Uterus (tissue), 3 donors: ENCODE measurements at regions not wholly inside any gene's neighbourhood (a gene's known extent, or its start where the extent isn't known, plus 50 kb on each side); places are given as distances from the start of the nearest gene placed in this dataset.

Source experiments
- DNase-seq, 2 donors: peaks; one replicate each; pipeline ENCODE4 v3.0.0-alpha.2; 2019 to 2020
- H3K27ac ChIP-seq, 2 donors: fragments of 200-600 bp; sonication (generic); 1 replicate in 1 of 2; 2 replicates in 1 of 2; pipeline ENCODE4 v1.5.1; 2016 to 2018
- H3K27me3 ChIP-seq, 2 donors: fragments of 200-600 bp; sonication (generic); one replicate each; pipeline ENCODE4 v1.5.1; 2018 to 2019; ENCODE audit warnings: control low read depth in 1 of 2
- H3K36me3 ChIP-seq, 2 donors: fragments of 200-600 bp; sonication (generic); one replicate each; pipeline ENCODE4 v1.5.1; 2019; ENCODE audit warnings: control low read depth in 1 of 2
- H3K4me1 ChIP-seq, 2 donors: fragments of 200-600 bp; sonication (generic); one replicate each; pipeline ENCODE4 v1.5.1; 2018 to 2019; ENCODE audit warnings: control low read depth in 1 of 2
- H3K4me3 ChIP-seq, 2 donors: fragments of 200-600 bp; sonication (generic); 1 replicate in 1 of 2; 2 replicates in 1 of 2; pipeline ENCODE4 v1.5.1; 2018 to 2019; ENCODE audit warnings: mild to moderate bottlenecking in 1 of 2
- H3K9me3 ChIP-seq, 2 donors: fragments of 200-600 bp; sonication (generic); one replicate each; pipeline ENCODE4 v1.5.1; 2019; ENCODE audit warnings: control low read depth in 1 of 2
- CTCF ChIP-seq, 4 experiments: fragments of 200-600 bp in 2 of 4; fragments of 450-650 bp in 2 of 4; sonication (generic) in 2 of 4; IDR thresholded peaks; one replicate each; pipeline ENCODE4 v1.5.1; 2016 to 2019; ENCODE audit warnings: antibody characterized with exemption in 4 of 4, mild to moderate bottlenecking in 2 of 4, moderate library complexity in 1 of 4
- POLR2A ChIP-seq, 2 donors: fragments of 450-650 bp; IDR thresholded peaks; one replicate each; pipeline ENCODE4 v1.6.1; 2016; ENCODE audit warnings: antibody characterized with exemption in 2 of 2, mild to moderate bottlenecking in 1 of 2, moderate library complexity in 1 of 2
- intact Hi-C: fragments of 100-400 bp; cut with DNase I; formaldehyde crosslinking; loops from one replicate; pipeline ENCODE4 v1.15.1; 2023; ENCODE audit warnings: low total_unique reads
- donor health status: DM: yes; HTN: yes; CAD: no.

DNA sequence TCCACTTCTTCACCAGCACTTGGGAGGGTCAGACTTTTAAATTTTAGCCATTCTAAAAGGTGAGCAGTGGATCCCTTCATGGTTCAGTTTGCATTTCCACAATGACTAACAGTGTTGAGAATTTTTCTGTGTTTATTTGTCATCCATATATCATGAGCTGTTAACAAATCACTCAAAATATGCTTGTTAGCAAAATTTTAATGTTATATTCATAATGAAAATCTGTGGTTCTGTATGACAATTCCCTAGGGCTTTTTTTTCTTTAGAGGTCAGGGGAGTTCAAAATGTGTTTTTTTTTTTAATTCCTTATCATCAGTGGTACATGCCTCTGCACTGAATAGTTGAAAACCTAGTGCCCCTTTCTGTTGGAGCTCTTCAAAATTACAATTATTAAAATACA lies 682.2 kb upstream of the ADGRL2 start:
- Histone ChIP-seq H3K9me3 (no peaks in the 10 kb centered on the region), H3K4me1 (no peaks in the 10 kb centered on the region), H3K27ac (no peak overlapping the region), H3K4me3 (no peak overlapping the region), H3K27me3 (no peaks in the 10 kb centered on the region), H3K36me3 (no peaks in the 10 kb centered on the region)
- no peak for DNase-seq
- no peak for TF ChIP-seq POLR2A (IDR thresholded peaks at IDR 0.05)
- TF ChIP-seq CTCF (IDR thresholded peaks at IDR 0.05) = no peak
- intact Hi-C loops = no loop called here

DNA sequence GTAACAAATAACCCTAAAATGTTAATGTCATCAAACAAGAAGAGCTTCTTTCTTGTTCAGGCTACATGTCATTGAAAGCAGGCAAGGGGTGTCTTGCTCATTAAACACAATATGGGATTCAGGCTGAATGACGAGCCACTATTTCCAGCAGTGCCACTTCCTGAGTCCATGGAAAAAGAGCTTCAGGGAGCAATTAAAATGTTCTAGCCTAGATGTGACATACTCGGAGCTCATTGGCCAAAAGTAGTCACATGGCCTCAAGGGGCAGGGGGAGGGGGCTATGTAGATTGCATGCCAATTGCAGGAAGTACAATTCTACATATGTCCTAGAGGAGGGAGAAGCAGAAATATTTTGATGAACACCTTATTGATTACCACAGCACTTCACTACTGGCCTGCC lies 685.3 kb upstream of the ADGRL2 start:
- intact Hi-C loops = no loop called here
- H3K36me3 ChIP-seq = no peaks in the 10 kb centered on the region
- TF ChIP-seq POLR2A (IDR thresholded peaks at IDR 0.05) (no peak), CTCF (IDR thresholded peaks at IDR 0.05) (no peak)
- H3K27me3 ChIP-seq = no peaks in the 10 kb centered on the region
- H3K9me3 ChIP-seq = no peaks in the 10 kb centered on the region
- H3K4me1 ChIP-seq = no peaks in the 10 kb centered on the region
- H3K27ac ChIP-seq = no peak overlapping the region
- H3K4me3 ChIP-seq = no peak overlapping the region
- DNase-seq = no peak

DNA sequence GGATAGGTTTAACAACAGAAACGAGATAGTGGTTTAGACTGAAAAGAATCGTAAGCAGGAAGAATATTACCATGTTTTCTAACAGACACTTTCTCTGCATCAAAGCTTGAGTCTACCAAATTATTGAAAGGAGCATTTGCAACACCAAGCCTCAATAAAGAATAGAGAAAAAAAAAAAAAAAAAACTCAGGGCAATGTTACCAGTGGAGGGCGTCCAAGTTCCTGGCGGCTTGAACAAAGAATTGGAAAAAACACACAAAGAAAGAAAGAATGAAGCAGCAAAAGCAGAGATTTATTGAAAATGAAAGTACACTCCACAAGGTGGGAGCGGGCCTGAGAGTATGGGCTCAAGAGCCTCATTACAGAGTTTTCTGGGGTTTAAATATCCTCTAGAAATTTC lies 686.5 kb upstream of the ADGRL2 start:
- intact Hi-C loops = no loop called here
- no peaks in the 10 kb centered on the region for H3K27me3 ChIP-seq
- no peak for TF ChIP-seq CTCF (IDR thresholded peaks at IDR 0.05)
- no peak for TF ChIP-seq POLR2A (IDR thresholded peaks at IDR 0.05)
- no peak overlapping the region for H3K27ac ChIP-seq
- H3K36me3 ChIP-seq = no peaks in the 10 kb centered on the region
- H3K4me3 ChIP-seq = no peak overlapping the region
- H3K4me1 ChIP-seq = no peaks in the 10 kb centered on the region
- DNase-seq = no peak
- H3K9me3 ChIP-seq = no peaks in the 10 kb centered on the region

- Histone ChIP-seq H3K27ac (no peak overlapping the region), H3K4me1 (no peaks in the 10 kb centered on the region), H3K36me3 (no peaks in the 10 kb centered on the region), H3K4me3 (no peak overlapping the region), H3K9me3 (no peaks in the 10 kb centered on the region), H3K27me3 (no peaks in the 10 kb centered on the region)
- TF ChIP-seq CTCF (IDR thresholded peaks at IDR 0.05) = no peak
- TF ChIP-seq POLR2A (IDR thresholded peaks at IDR 0.05) = no peak
- intact Hi-C loops = no loop called here
- no peak for DNase-seq
Measured at GRCh38 chr1:81113688-81114087, 687.0 kb upstream of the ADGRL2 start.

DNA sequence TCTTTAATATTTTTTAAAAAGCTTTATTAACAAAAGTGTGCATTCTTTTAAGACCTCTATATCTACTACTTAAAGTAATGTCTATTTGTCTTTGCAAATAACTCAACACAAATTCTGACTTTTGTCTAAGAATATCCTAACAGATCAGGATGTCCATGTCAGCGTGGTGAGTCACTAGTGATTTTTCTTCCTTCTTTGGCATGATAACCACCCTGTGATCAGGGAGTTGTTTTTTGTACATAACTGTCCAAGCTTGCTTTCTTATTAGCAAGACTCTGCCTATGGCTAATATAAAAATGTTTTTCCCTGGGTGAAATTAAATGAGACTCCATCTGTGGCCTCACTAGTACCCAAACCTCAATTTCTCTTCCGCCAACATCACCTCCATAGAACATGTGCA lies 688.9 kb upstream of the ADGRL2 start:
- intact Hi-C loops = no loop called here
- Histone ChIP-seq H3K27me3 (no peaks in the 10 kb centered on the region), H3K4me1 (no peaks in the 10 kb centered on the region), H3K36me3 (no peaks in the 10 kb centered on the region), H3K4me3 (no peak overlapping the region), H3K9me3 (no peaks in the 10 kb centered on the region), H3K27ac (no peak overlapping the region)
- no peak for TF ChIP-seq CTCF (IDR thresholded peaks at IDR 0.05)
- TF ChIP-seq POLR2A (IDR thresholded peaks at IDR 0.05) = no peak
- no peak for DNase-seq
